HFF-Myc (cell line): ENCODE measurements at regions not wholly inside any gene's neighbourhood (a gene's known extent, or its start where the extent isn't known, plus 50 kb on each side); places are given as distances from the start of the nearest gene placed in this dataset.
"Not testable (repeated sequence)": the region's sequence is repeated elsewhere in the genome, so short reads cannot be mapped to it uniquely, and the experiment has no call there.

Experiments
- DNase-seq: peaks from one replicate; pipeline ENCODE4 v3.0.0-alpha.2; 2011; ENCODE audit warnings: low read depth; ENCODE audit errors: extremely low read depth
- H3K4me3 ChIP-seq: replicated peaks from 2 replicates; pipeline ENCODE4 v1.5.1; 2011; ENCODE audit warnings: low read depth, mild to moderate bottlenecking, control low read depth, low read length
- CTCF ChIP-seq: IDR thresholded peaks from 2 replicates; pipeline ENCODE4 v1.5.1; 2012; ENCODE audit warnings: mild to moderate bottlenecking, low read depth, low read length, control low read depth; ENCODE audit errors: missing control alignments

GRCh38 chr4:66275411-66276038 lies 605.2 kb upstream of the EPHA5 start:
- H3K4me3 ChIP-seq: no peak overlapping the region
- no peak for TF ChIP-seq CTCF
- no peak for DNase-seq

GRCh38 chr4:66273110-66273509 lies 602.8 kb upstream of the EPHA5 start:
- no peak overlapping the region for H3K4me3 ChIP-seq
- no peak for TF ChIP-seq CTCF
- no peak for DNase-seq

- not testable (repeated sequence) for DNase-seq, H3K4me3 ChIP-seq
Measured at GRCh38 chr4:66270356-66270755, 600.1 kb upstream of the EPHA5 start.

DNA sequence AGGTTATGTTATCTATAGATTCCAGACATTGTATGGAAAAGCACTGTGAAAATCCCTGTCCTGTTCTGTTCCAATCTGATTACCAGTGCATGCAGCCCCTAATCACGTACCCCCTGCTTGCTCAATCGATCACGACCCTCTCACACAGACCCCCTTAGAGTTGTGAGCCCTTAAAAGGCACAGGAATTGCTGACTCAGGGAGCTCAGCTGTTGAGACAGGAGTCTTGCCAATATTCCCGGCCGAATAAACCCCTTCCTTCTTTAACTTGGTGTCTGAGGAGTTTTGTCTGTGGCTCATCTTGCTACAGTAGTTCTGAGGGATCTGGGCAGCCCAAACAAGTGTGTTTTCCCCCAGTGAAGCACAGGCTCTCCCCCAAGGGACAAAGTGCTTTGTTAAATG lies 596.3 kb upstream of the EPHA5 start:
- H3K4me3 ChIP-seq, DNase-seq: not testable (repeated sequence)

GRCh38 chr4:66266035-66266434 lies 595.7 kb upstream of the EPHA5 start:
- no peak for TF ChIP-seq CTCF
- DNase-seq: no peak
- H3K4me3 ChIP-seq: no peak overlapping the region

GRCh38 chr4:66252291-66252690 lies 582.0 kb upstream of the EPHA5 start:
- TF ChIP-seq CTCF: no peak
- no peak overlapping the region for H3K4me3 ChIP-seq
- DNase-seq: no peak

GRCh38 chr4:66246643-66247042 lies 576.4 kb upstream of the EPHA5 start:
- no peak for DNase-seq
- no peak overlapping the region for H3K4me3 ChIP-seq
- TF ChIP-seq CTCF: no peak

GRCh38 chr4:66235876-66236275 lies 565.6 kb upstream of the EPHA5 start:
- no peak for TF ChIP-seq CTCF
- no peak overlapping the region for H3K4me3 ChIP-seq

More at GRCh38 chr4:66235876-66236275, 565.6 kb upstream of the EPHA5 start:
- no peak for DNase-seq
